Sigmoid colon (tissue), 6 donors: ENCODE measurements at regions not wholly inside any gene's neighbourhood (a gene's known extent, or its start where the extent isn't known, plus 50 kb on each side); places are given as distances from the start of the nearest gene placed in this dataset.
"Not testable (repeated sequence)": the region's sequence is repeated elsewhere in the genome, so short reads cannot be mapped to it uniquely, and the experiment has no call there.

ENCODE experiments used
- DNase-seq: peaks from one replicate; pipeline ENCODE4 v3.0.0-alpha.2; 2019
- H3K27ac ChIP-seq, 4 donors: fragments of 200-600 bp; sonication (generic); one replicate each; pipeline ENCODE4 v1.5.1; 2016 to 2019; ENCODE audit warnings: mild to moderate bottlenecking in 1 of 4
- H3K27me3 ChIP-seq, 3 donors: fragments of 200-600 bp; sonication (generic); one replicate each; pipeline ENCODE4 v1.5.1; 2019; ENCODE audit warnings: mild to moderate bottlenecking in 1 of 3
- H3K36me3 ChIP-seq, 4 donors: fragments of 200-600 bp; sonication (generic); one replicate each; pipeline ENCODE4 v1.5.1; 2016 to 2019
- H3K4me1 ChIP-seq, 4 donors: fragments of 200-600 bp; sonication (generic); one replicate each; pipeline ENCODE4 v1.5.1; 2017 to 2019
- H3K4me3 ChIP-seq, 4 donors: fragments of 200-600 bp; sonication (generic); one replicate each; pipeline ENCODE4 v1.5.1; 2017 to 2019; ENCODE audit warnings: mild to moderate bottlenecking in 2 of 4, moderate library complexity in 1 of 4
- H3K9me3 ChIP-seq, 4 donors: fragments of 200-600 bp in 3 of 4; sonication (generic) in 3 of 4; one replicate each; pipeline versions ENCODE4 v1.5.1 to v1.6.1; 2013 to 2019
- CTCF ChIP-seq, 4 experiments: fragments of 450-650 bp in 3 of 4; fragments of 200-600 bp in 1 of 4; IDR thresholded peaks; one replicate each; pipeline ENCODE4 v1.5.1; 2016 to 2019; ENCODE audit warnings: antibody characterized with exemption in 4 of 4, mild to moderate bottlenecking in 3 of 4, moderate library complexity in 2 of 4
- EP300 ChIP-seq, 4 donors: sonication (generic); formaldehyde crosslinking; IDR thresholded peaks; one replicate each; pipeline ENCODE4 v1.6.1; 2017; ENCODE audit warnings: antibody characterized with exemption in 4 of 4
- POLR2A ChIP-seq, 2 donors: fragments of 450-650 bp; IDR thresholded peaks; one replicate each; pipeline ENCODE4 v1.6.1; 2016; ENCODE audit warnings: antibody characterized with exemption in 2 of 2, mild to moderate bottlenecking in 2 of 2, moderate library complexity in 2 of 2
- POLR2AphosphoS5 ChIP-seq, 4 donors: sonication (generic); formaldehyde crosslinking; IDR thresholded peaks; one replicate each; pipeline ENCODE4 v1.6.1; 2017; ENCODE audit warnings: antibody characterized with exemption in 4 of 4
- WGBS, 2 donors: extraction: QIAGEN DNeasy Blood & Tissue Kit; methylation state at CpG; one replicate each; pipeline ENCODE4 v1.1.7; 2013; 5-methylcytosine and 5-hydroxymethylcytosine counted together
- intact Hi-C: fragments of 100-400 bp; cut with DNase I; formaldehyde crosslinking; loops from one replicate; pipeline ENCODE4 v1.15.1; 2023
- donor health status: healthy with polysubstance abuse.
- donor health status: healthy.

- Histone ChIP-seq H3K4me3 (no peak overlapping the region), H3K27ac (no peak overlapping the region), H3K36me3 (no peaks in the 10 kb centered on the region), H3K4me1 (no peaks in the 10 kb centered on the region), H3K9me3 (peaks cover 0 to 3% (median 0%) of the 10 kb centered on the region in 4 donors), H3K27me3 (no peaks in the 10 kb centered on the region)
- TF ChIP-seq POLR2A (IDR thresholded peaks at IDR 0.05) (no peak), CTCF (IDR thresholded peaks at IDR 0.05) (no peak)
- intact Hi-C loops = no loop called here
- WGBS, 2 donors = 97% methylated on average over 17 of the region's 17 CpGs
- no peak for DNase-seq
Observed at GRCh38 chr15:30770759-30771158, 133.0 kb upstream of the FAN1 start.

GRCh38 chr15:30783019-30783418, 120.7 kb upstream of the FAN1 start:
- 96 to 97% methylated on average over 17 of the region's 17 CpGs for WGBS, 2 donors
- no peaks in the 10 kb centered on the region for H3K9me3 ChIP-seq
- no peak overlapping the region for H3K4me3 ChIP-seq
- intact Hi-C loops = no loop called here
- no peak for DNase-seq
- H3K36me3 ChIP-seq = no peaks in the 10 kb centered on the region
- H3K27ac ChIP-seq = no peak overlapping the region
- TF ChIP-seq CTCF (IDR thresholded peaks at IDR 0.05) (no peak), POLR2AphosphoS5 (IDR thresholded peaks at IDR 0.05) (no peak), EP300 (IDR thresholded peaks at IDR 0.05) (no peak)
- no peaks in the 10 kb centered on the region for H3K27me3 ChIP-seq
- H3K4me1 ChIP-seq = no peaks in the 10 kb centered on the region

DNA sequence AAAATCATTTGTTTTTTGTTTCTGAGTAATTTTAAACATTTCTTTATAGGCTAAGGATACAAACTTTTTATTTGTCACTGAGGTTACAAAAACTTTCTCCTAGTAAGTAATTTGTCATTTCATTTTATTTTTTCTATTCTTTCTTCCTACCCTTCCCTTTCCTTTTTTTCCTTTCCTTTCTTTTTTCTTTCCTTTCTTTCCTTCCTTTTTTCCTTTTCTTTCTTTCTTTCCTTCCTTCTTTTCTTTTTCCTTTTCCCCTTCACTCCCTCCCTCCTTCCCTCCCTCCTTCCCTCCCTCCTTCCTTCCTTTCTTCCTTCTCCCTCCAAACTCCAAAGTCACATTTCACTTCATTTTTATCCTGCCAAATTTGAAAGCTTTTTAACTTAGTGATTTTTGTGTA, 115.1 kb upstream of the FAN1 start:
- Histone ChIP-seq H3K4me1 (peaks cover 0 to 4% (median 0%) of the 10 kb centered on the region in 4 donors), H3K36me3 (no peaks in the 10 kb centered on the region), H3K9me3 (no peaks in the 10 kb centered on the region), H3K4me3 (no peak overlapping the region), H3K27ac (no peak overlapping the region), H3K27me3 (peaks cover 0 to 5% (median 0%) of the 10 kb centered on the region in 3 donors)
- intact Hi-C loops = no loop called here
- no peak for DNase-seq
- no peak for TF ChIP-seq POLR2AphosphoS5 (IDR thresholded peaks at IDR 0.05)
- no peak for TF ChIP-seq POLR2A (IDR thresholded peaks at IDR 0.05)
- no peak for TF ChIP-seq CTCF (IDR thresholded peaks at IDR 0.05)
- TF ChIP-seq EP300 (IDR thresholded peaks at IDR 0.05) = no peak

DNA sequence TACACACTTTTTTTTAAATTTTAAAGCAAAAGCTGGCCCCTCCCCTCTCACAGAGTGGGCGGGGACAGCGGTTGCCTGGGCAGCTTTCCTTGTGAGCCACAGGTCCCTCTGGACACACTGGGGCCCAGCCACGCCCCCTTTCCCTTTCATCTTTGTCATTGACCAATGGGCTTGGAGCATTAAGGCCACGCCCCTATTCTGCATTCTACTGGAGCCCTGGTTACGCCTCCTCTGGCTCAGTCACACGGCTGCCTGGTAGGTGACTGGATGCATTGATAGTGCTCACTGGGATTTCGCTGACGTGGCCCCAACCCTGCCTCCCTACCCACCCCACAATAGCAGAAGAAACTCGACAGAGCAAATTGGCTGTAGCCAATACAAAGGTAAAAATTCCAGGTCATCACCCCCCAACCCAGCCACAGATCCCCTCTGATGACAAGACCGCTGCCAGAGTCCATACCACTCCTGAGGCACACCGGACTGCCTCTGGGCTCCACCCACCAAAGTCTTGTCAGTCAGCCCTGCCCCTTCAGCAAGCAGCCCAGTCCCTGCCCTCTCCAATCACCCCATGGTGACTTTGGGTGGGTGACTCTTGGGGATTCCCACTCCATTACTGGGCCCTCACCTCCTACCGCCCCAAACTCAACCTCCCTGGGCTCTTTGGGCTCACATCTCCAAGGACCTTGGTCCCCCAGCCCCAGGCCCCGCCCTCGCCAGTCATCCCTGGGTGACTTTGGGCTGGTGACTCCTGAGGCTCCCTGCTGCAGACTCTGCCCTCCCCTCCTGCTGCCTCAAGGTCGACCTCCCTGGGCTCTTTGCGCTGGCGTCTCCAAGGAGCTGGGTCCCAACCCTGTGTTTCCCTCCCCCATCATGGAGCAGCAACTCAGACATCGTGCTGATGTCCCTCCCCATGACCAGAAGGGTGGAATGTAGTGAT, 112.2 kb upstream of the FAN1 start:
- peaks cover 0 to 4% (median 0%) of the 10 kb centered on the region in 4 donors for H3K4me1 ChIP-seq
- peaks cover 0 to 5% (median 0%) of the 10 kb centered on the region in 3 donors for H3K27me3 ChIP-seq

GRCh38 chr15:30792843-30793242, 110.9 kb upstream of the FAN1 start:
- H3K4me3 ChIP-seq, H3K27me3 ChIP-seq, H3K4me1 ChIP-seq, H3K36me3 ChIP-seq, H3K9me3 ChIP-seq, intact Hi-C loops, DNase-seq: not testable (repeated sequence)
- H3K27ac ChIP-seq = peak overlapping the region in 1 of 4 donors; percentile 19
- 11 to 36% methylated on average over 3 of the region's 3 CpGs for WGBS, 2 donors

More for the DNA sequence above, 112.2 kb upstream of the FAN1 start:
- DNase-seq = no peak
- Histone ChIP-seq H3K27ac (no peak overlapping the region), H3K36me3 (no peaks in the 10 kb centered on the region), H3K9me3 (no peaks in the 10 kb centered on the region), H3K4me3 (no peak overlapping the region)
- intact Hi-C loops = no loop called here
- TF ChIP-seq POLR2AphosphoS5 (IDR thresholded peaks at IDR 0.05) (no peak), POLR2A (IDR thresholded peaks at IDR 0.05) (no peak), EP300 (IDR thresholded peaks at IDR 0.05) (no peak), CTCF (IDR thresholded peaks at IDR 0.05) (no peak)
- WGBS, 2 donors = 89 to 94% methylated on average over 18 of the region's 18 CpGs
